ENCODE measurements at regions not wholly inside any gene's neighbourhood (a gene's known extent, or its start where the extent isn't known, plus 50 kb on each side); places are given as distances from the start of the nearest gene placed in this dataset.

DNA sequence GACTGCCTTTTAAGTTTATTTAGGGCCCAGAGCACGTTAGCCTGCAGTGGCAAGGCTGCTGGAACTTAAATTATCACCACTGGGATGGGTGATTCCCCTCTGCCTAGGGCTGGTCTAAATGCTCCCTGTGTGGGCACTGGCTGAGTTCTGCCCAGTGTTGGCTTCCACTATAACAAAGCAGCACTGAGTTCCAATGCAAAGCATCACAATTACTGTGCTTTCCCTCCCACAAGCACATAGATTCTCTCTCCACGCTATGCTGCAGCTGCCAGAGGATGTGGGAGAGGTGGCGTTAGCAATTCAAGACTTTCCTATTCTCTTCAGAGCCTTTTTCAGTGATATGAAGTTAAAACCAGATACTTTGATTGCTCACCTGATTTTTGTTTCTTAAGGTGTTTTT, 328.9 kb upstream of the DDX18 start:
- TF ChIP-seq CTCF (IDR thresholded peaks at IDR 0.05): no peak
- Histone ChIP-seq H3K4me3 (no peak overlapping the region), H3K27me3 (replicated peaks; ENCODE audit: insufficient read depth) (no peaks in the 10 kb centered on the region), H3K4me1 (ENCODE audit: control insufficient read depth in 1 of 2, low read depth in 2 of 2) (no peaks in the 10 kb centered on the region), H3K36me3 (no peaks in the 10 kb centered on the region), H3K27ac (no peak overlapping the region), H3K9me3 (no peaks in the 10 kb centered on the region)
- DNase-seq (ENCODE audit: low spot score): no peak
- no peak for ATAC-seq (ENCODE audit: insufficient number of reproducible peaks, low FRiP score, low read depth)

DNA sequence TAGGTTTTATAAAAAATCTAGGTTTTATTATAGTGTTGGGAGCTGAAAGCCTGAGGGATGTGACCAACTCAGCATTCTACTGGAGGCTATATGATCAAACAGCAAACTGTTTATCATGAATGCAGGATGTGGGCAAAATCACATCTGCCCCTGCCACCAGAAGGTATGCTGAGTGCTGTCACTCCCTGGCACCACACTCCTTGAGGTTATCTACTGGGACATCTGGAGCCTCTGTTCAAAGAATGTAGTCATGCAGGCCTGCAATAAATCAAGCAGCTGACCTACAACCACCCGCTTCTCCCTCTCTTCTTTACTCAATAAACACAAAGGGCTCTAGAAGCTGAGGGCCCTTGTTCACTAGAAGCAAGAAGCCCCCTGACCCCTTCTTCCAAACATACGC, 328.4 kb upstream of the DDX18 start:
- no peak overlapping the region for H3K4me3 ChIP-seq
- H3K36me3 ChIP-seq: no peaks in the 10 kb centered on the region
- H3K4me1 ChIP-seq (ENCODE audit: control insufficient read depth in 1 of 2, low read depth in 2 of 2): no peaks in the 10 kb centered on the region
- TF ChIP-seq CTCF (IDR thresholded peaks at IDR 0.05): no peak
- DNase-seq (ENCODE audit: low spot score) (no peak), ATAC-seq (ENCODE audit: insufficient number of reproducible peaks, low FRiP score, low read depth) (no peak)
- no peak overlapping the region for H3K27ac ChIP-seq
- H3K9me3 ChIP-seq: no peaks in the 10 kb centered on the region
- no peaks in the 10 kb centered on the region for H3K27me3 ChIP-seq (replicated peaks; ENCODE audit: insufficient read depth)

GRCh38 chr2:117492209-117492851, 322.2 kb upstream of the DDX18 start:
- H3K27ac ChIP-seq: no peak overlapping the region
- H3K27me3 ChIP-seq (replicated peaks; ENCODE audit: insufficient read depth): no peaks in the 10 kb centered on the region
- H3K36me3 ChIP-seq: no peaks in the 10 kb centered on the region
- no peak for TF ChIP-seq CTCF (IDR thresholded peaks at IDR 0.05)
- no peak for ATAC-seq (ENCODE audit: insufficient number of reproducible peaks, low FRiP score, low read depth)
- no peaks in the 10 kb centered on the region for H3K9me3 ChIP-seq
- H3K4me3 ChIP-seq: no peak overlapping the region
- H3K4me1 ChIP-seq (ENCODE audit: control insufficient read depth in 1 of 2, low read depth in 2 of 2): no peaks in the 10 kb centered on the region
- no peak for DNase-seq (ENCODE audit: low spot score)

DNA sequence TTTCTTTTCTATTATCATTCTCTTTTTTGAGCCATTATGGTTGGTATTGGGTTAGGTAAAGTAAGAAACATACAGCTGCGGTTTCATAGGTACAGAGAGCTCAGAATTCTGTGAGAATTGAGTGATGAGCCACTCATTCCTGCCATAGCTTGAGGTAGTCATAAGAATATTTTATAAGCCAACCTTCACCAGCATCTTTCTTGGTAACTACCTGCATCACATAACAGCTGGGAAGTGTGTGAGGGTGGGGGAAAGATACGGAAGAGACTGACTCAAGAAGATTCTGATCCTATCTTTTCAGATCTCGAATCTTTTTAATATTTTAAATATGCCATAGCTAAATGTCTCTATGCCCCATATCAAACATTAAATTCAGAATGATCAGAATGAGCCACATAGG, 313.8 kb upstream of the DDX18 start:
- no peak overlapping the region for H3K4me3 ChIP-seq
- ATAC-seq (ENCODE audit: insufficient number of reproducible peaks, low FRiP score, low read depth) (no peak), DNase-seq (ENCODE audit: low spot score) (no peak)
- TF ChIP-seq CTCF (IDR thresholded peaks at IDR 0.05): no peak
- no peaks in the 10 kb centered on the region for H3K36me3 ChIP-seq
- no peaks in the 10 kb centered on the region for H3K9me3 ChIP-seq
- no peaks in the 10 kb centered on the region for H3K27me3 ChIP-seq (replicated peaks; ENCODE audit: insufficient read depth)
- H3K4me1 ChIP-seq (ENCODE audit: control insufficient read depth in 1 of 2, low read depth in 2 of 2): no peaks in the 10 kb centered on the region
- no peak overlapping the region for H3K27ac ChIP-seq

DNA sequence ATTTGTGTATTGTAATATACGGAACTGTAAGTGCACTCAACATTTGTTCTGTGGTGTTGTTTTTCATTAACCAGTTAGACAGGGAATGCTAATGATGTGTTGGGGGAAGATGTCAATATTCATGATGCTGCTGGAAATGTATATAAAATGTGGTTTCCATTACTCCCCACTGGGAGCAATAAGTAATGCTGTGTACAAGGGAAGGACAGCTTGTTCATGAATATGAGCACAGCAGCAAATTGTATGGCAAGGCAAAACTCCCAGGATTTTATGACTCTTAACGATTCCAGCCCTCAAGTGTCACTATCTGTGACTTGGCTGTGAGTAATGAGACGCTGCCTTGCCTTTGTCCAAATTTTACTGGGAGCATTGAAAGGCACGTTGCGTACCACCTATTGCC, 312.4 kb upstream of the DDX18 start:
- TF ChIP-seq CTCF (IDR thresholded peaks at IDR 0.05): no peak
- no peak for ATAC-seq (ENCODE audit: insufficient number of reproducible peaks, low FRiP score, low read depth)

More for the DNA sequence above, 312.4 kb upstream of the DDX18 start:
- DNase-seq (ENCODE audit: low spot score): no peak
- H3K9me3 ChIP-seq: no peaks in the 10 kb centered on the region
- no peaks in the 10 kb centered on the region for H3K4me1 ChIP-seq (ENCODE audit: control insufficient read depth in 1 of 2, low read depth in 2 of 2)
- no peaks in the 10 kb centered on the region for H3K27me3 ChIP-seq (replicated peaks; ENCODE audit: insufficient read depth)
- H3K4me3 ChIP-seq: no peak overlapping the region
- H3K36me3 ChIP-seq: no peaks in the 10 kb centered on the region
- H3K27ac ChIP-seq: no peak overlapping the region
